ENCODE measurements at regions not wholly inside any gene's neighbourhood (a gene's known extent, or its start where the extent isn't known, plus 50 kb on each side); places are given as distances from the start of the nearest gene placed in this dataset.

GRCh38 chr5:39829441-39829840 lies 404.7 kb upstream of the DAB2 start:
- in situ Hi-C loops (cut with HindIII; ENCODE audit: low sequenced_read_pairs): no loop called here
- no peak for DNase-seq (ENCODE audit: low read depth)

GRCh38 chr5:39826051-39826450 lies 401.3 kb upstream of the DAB2 start:
- DNase-seq (ENCODE audit: low read depth): no peak
- in situ Hi-C loops (cut with HindIII; ENCODE audit: low sequenced_read_pairs): no loop called here
- TF ChIP-seq, protein P1, sequence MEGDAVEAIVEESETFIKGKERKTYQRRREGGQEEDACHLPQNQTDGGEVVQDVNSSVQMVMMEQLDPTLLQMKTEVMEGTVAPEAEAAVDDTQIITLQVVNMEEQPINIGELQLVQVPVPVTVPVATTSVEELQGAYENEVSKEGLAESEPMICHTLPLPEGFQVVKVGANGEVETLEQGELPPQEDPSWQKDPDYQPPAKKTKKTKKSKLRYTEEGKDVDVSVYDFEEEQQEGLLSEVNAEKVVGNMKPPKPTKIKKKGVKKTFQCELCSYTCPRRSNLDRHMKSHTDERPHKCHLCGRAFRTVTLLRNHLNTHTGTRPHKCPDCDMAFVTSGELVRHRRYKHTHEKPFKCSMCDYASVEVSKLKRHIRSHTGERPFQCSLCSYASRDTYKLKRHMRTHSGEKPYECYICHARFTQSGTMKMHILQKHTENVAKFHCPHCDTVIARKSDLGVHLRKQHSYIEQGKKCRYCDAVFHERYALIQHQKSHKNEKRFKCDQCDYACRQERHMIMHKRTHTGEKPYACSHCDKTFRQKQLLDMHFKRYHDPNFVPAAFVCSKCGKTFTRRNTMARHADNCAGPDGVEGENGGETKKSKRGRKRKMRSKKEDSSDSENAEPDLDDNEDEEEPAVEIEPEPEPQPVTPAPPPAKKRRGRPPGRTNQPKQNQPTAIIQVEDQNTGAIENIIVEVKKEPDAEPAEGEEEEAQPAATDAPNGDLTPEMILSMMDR (IDR thresholded peaks at IDR 0.05; ENCODE audit: low read depth, low read length, missing control alignments): no peak
- no peak overlapping the region for H3K4me3 ChIP-seq (ENCODE audit: low read depth, low read length)

More at GRCh38 chr5:39829441-39829840, 404.7 kb upstream of the DAB2 start:
- TF ChIP-seq, protein P1 (IDR thresholded peaks at IDR 0.05; ENCODE audit: low read depth, low read length, missing control alignments): no peak
- H3K4me3 ChIP-seq (ENCODE audit: low read depth, low read length): no peak overlapping the region

DNA sequence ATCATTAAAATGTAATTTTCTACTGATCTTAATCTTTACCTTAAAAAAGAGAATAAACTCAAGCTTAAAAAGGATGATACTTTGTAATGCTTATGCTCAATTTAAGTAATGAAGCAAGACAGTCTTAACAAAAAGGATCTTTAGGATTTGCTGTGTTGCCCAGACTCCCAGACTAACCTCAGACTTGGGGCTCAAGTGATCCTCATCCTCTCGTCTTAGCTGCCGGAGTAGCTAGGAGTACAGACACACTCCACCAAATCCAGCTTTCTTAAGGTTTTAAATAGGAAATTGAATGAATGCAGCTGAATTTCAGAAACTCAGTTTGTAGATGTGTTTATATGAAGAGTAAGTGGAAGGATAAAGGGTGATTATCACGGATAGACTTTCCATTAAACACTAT lies 400.5 kb upstream of the DAB2 start:
- no peak for DNase-seq (ENCODE audit: low read depth)
- H3K4me3 ChIP-seq (ENCODE audit: low read depth, low read length): no peak overlapping the region
- in situ Hi-C loops (cut with HindIII; ENCODE audit: low sequenced_read_pairs): no loop called here
- TF ChIP-seq, protein P1 (IDR thresholded peaks at IDR 0.05; ENCODE audit: low read depth, low read length, missing control alignments): no peak

DNA sequence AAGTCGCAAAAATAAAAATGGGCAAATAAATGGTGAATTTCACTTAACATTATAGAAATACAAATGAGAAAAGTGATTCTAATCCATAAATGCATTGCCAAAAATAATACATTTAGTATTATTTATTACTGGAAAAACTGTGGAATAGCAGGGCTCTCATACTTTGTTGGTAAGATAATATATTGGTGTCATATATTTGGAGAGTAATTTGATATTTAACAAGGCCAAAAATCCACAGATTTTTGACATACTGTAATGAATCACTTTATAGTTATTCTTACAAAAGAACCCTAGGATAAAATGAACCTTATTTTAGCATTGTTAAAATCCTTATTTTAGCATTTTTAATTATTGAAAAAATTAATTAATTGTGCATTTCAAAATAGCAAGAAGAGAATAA lies 397.2 kb upstream of the DAB2 start:
- in situ Hi-C loops (cut with HindIII; ENCODE audit: low sequenced_read_pairs): no loop called here
- TF ChIP-seq, protein P1 (IDR thresholded peaks at IDR 0.05; ENCODE audit: low read depth, low read length, missing control alignments): no peak
- H3K4me3 ChIP-seq (ENCODE audit: low read depth, low read length): no peak overlapping the region
- no peak for DNase-seq (ENCODE audit: low read depth)

GRCh38 chr5:39816866-39817265 lies 392.1 kb upstream of the DAB2 start:
- in situ Hi-C loops (cut with HindIII; ENCODE audit: low sequenced_read_pairs): no loop called here
- no peak for DNase-seq (ENCODE audit: low read depth)
- TF ChIP-seq, protein P1 (IDR thresholded peaks at IDR 0.05; ENCODE audit: low read depth, low read length, missing control alignments): no peak
- H3K4me3 ChIP-seq (ENCODE audit: low read depth, low read length): no peak overlapping the region

GRCh38 chr5:39816156-39816845 lies 391.5 kb upstream of the DAB2 start:
- H3K4me3 ChIP-seq (ENCODE audit: low read depth, low read length): no peak overlapping the region
- TF ChIP-seq, protein P1 (IDR thresholded peaks at IDR 0.05; ENCODE audit: low read depth, low read length, missing control alignments): no peak
- in situ Hi-C loops (cut with HindIII; ENCODE audit: low sequenced_read_pairs): no loop called here
- DNase-seq (ENCODE audit: low read depth): no peak

Data from astrocyte of the cerebellum (primary cell).